HEK293 (cell line): ENCODE measurements at regions not wholly inside any gene's neighbourhood (a gene's known extent, or its start where the extent isn't known, plus 50 kb on each side); places are given as distances from the start of the nearest gene placed in this dataset.

Experiments used
- CTCF ChIA-PET: fragments of 350-600 bp; formaldehyde crosslinking; extraction: SDS; loops from one replicate; lab custom pipeline; 2021; ENCODE audit warnings: antibody characterized with exemption; lab: Yijun Ruan, JAX
- POLR2A ChIA-PET: fragments of 300-600 bp; formaldehyde crosslinking; extraction: SDS; loops from one replicate; lab custom pipeline; 2020; ENCODE audit warnings: antibody characterized with exemption, inconsistent platforms; lab: Yijun Ruan, JAX
- H3K27ac ChIP-seq: fragments of 200-500 bp; sonication (Bioruptor generic); 2 replicates; pipeline ENCODE4 v1.5.1; 2014; ENCODE audit warnings: low read depth, low read length, control low read depth, inconsistent platforms; ENCODE audit errors: extremely low read depth
- H3K36me3 ChIP-seq, 2 experiments: fragments of 200-500 bp in 1 of 2; sonication (Bioruptor generic) in 1 of 2; 1 replicate in 1 of 2; 2 replicates in 1 of 2; pipeline ENCODE4 v1.5.1; 2014 to 2017; ENCODE audit warnings: inconsistent platforms in 2 of 2, low read length in 2 of 2; ENCODE audit not compliant: control insufficient read depth in 2 of 2, insufficient read depth in 1 of 2
- H3K4me1 ChIP-seq: fragments of 200-500 bp; sonication (Bioruptor generic); 2 replicates; pipeline ENCODE4 v1.5.1; 2014; ENCODE audit warnings: mild to moderate bottlenecking, low read length, inconsistent platforms; ENCODE audit not compliant: control insufficient read depth, insufficient read depth
- H3K4me3 ChIP-seq: 2 replicates; pipeline ENCODE4 v1.5.1; 2011; ENCODE audit warnings: low read depth, mild to moderate bottlenecking, control low read depth, low read length, moderate library complexity
- H3K9me3 ChIP-seq: fragments of 200-500 bp; sonication (Bioruptor generic); 2 replicates; pipeline ENCODE4 v1.5.1; 2014; ENCODE audit warnings: low read depth, low read length, inconsistent platforms; ENCODE audit not compliant: control insufficient read depth, insufficient read depth
- GFI1B ChIP-seq: fragments of 450-650 bp; formaldehyde crosslinking; IDR thresholded peaks from 2 replicates; pipeline ENCODE4 v1.5.1; 2016; ENCODE audit warnings: missing biosample characterization, missing genetic modification characterization
- KLF10 ChIP-seq: fragments of 450-650 bp; IDR thresholded peaks from 2 replicates; pipeline ENCODE4 v1.5.1; 2018; ENCODE audit warnings: missing biosample characterization, mild to moderate bottlenecking, missing genetic modification characterization
- OVOL3 ChIP-seq: fragments of 450-650 bp; formaldehyde crosslinking; IDR thresholded peaks from 2 replicates; pipeline ENCODE4 v1.5.1; 2016; ENCODE audit warnings: missing biosample characterization, missing genetic modification characterization
- ZEB2 ChIP-seq: fragments of 450-650 bp; formaldehyde crosslinking; IDR thresholded peaks from 2 replicates; pipeline ENCODE4 v1.5.1; 2016; ENCODE audit warnings: missing biosample characterization, missing genetic modification characterization
- ZFP3 ChIP-seq: fragments of 450-650 bp; formaldehyde crosslinking; IDR thresholded peaks from 2 replicates; pipeline ENCODE4 v1.5.1; 2016; ENCODE audit warnings: low read depth, missing biosample characterization, missing genetic modification characterization
- ZNF366 ChIP-seq: fragments of 450-650 bp; formaldehyde crosslinking; conservative IDR thresholded peaks from 2 replicates; pipeline ENCODE4 v1.5.1; 2016; ENCODE audit warnings: missing biosample characterization, missing genetic modification characterization
- ZNF555 ChIP-seq: fragments of 450-650 bp; formaldehyde crosslinking; conservative IDR thresholded peaks from 2 replicates; pipeline ENCODE4 v1.5.1; 2017; ENCODE audit warnings: missing biosample characterization, mild to moderate bottlenecking, missing genetic modification characterization, inconsistent platforms
- ZNF561 ChIP-seq: fragments of 450-650 bp; IDR thresholded peaks from 2 replicates; pipeline ENCODE4 v1.5.1; 2018; ENCODE audit warnings: missing biosample characterization, missing genetic modification characterization, borderline replicate concordance
- ZNF571 ChIP-seq: fragments of 450-650 bp; formaldehyde crosslinking; IDR thresholded peaks from 2 replicates; pipeline ENCODE4 v1.5.0; 2017; ENCODE audit warnings: missing biosample characterization, missing genetic modification characterization
- ZNF658 ChIP-seq: fragments of 450-650 bp; formaldehyde crosslinking; IDR thresholded peaks from 2 replicates; pipeline ENCODE4; 2016; ENCODE audit warnings: missing biosample characterization, missing genetic modification characterization
- ZNF791 ChIP-seq: fragments of 450-650 bp; formaldehyde crosslinking; IDR thresholded peaks from 2 replicates; pipeline ENCODE4 v1.5.1; 2016; ENCODE audit warnings: missing biosample characterization, missing genetic modification characterization
- ZNF792 ChIP-seq: fragments of 450-650 bp; formaldehyde crosslinking; IDR thresholded peaks from 2 replicates; pipeline ENCODE4 v1.5.1; 2016; ENCODE audit warnings: missing biosample characterization, missing genetic modification characterization
- ZNF830 ChIP-seq: fragments of 450-650 bp; IDR thresholded peaks from 2 replicates; pipeline ENCODE4 v1.5.0; 2018; ENCODE audit warnings: missing biosample characterization, missing genetic modification characterization, low read depth, mild to moderate bottlenecking, moderate library complexity
- ZNF837 ChIP-seq: fragments of 450-650 bp; formaldehyde crosslinking; IDR thresholded peaks from 2 replicates; pipeline ENCODE4 v1.5.1; 2016; ENCODE audit warnings: missing biosample characterization, missing genetic modification characterization
- TF ChIP-seq, protein P1 (sequence below): fragments of 450-650 bp; formaldehyde crosslinking; IDR thresholded peaks from 2 replicates; pipeline ENCODE4 v1.5.1; 2016; ENCODE audit warnings: missing biosample characterization, missing genetic modification characterization
- TF ChIP-seq, protein P2 (sequence below): fragments of 450-650 bp; formaldehyde crosslinking; IDR thresholded peaks from 2 replicates; pipeline ENCODE4 v1.5.1; 2017; ENCODE audit warnings: missing biosample characterization, missing genetic modification characterization
- TF ChIP-seq, protein P3 (sequence below): fragments of 450-650 bp; formaldehyde crosslinking; IDR thresholded peaks from 2 replicates; pipeline ENCODE4 v1.5.1; 2016; ENCODE audit warnings: missing biosample characterization, missing genetic modification characterization
- TF ChIP-seq, protein P4 (sequence below): fragments of 450-650 bp; formaldehyde crosslinking; IDR thresholded peaks from 2 replicates; pipeline ENCODE4 v1.5.1; 2016; ENCODE audit warnings: missing biosample characterization, missing genetic modification characterization
- TF ChIP-seq, protein P5 (sequence below): fragments of 450-650 bp; formaldehyde crosslinking; IDR thresholded peaks from 2 replicates; pipeline ENCODE4 v1.5.1; 2016; ENCODE audit warnings: missing biosample characterization, missing genetic modification characterization
- TF ChIP-seq, protein P6 (sequence below): fragments of 450-650 bp; formaldehyde crosslinking; IDR thresholded peaks from 2 replicates; pipeline ENCODE4 v1.5.1; 2016; ENCODE audit warnings: missing biosample characterization, missing genetic modification characterization
- TF ChIP-seq, protein P7 (sequence below): fragments of 450-650 bp; formaldehyde crosslinking; IDR thresholded peaks from 2 replicates; pipeline ENCODE4 v1.5.1; 2017; ENCODE audit warnings: missing biosample characterization, missing genetic modification characterization

DNA sequence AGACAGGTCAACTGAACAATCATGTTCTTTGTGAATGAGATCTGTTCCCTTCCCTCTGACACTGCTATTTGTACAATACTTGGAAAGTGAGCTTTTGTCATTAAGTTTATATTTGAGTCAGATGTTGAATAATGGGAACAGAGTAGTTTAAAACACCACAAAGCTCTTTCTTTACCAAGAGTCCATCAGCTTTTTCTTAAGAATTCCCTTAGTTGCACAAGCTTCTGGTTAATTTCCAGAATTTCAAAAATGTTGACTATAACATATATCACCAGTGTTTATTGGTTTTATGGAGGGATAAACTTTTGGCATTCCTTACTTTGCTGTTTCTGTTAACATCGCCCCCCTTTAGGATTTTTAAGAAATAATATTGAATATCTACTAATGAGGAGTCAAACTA, 403.7 kb downstream of the CCDC85A start:
- H3K36me3 ChIP-seq, result no peaks in the 10 kb centered on the region
- CTCF ChIA-PET, result no interaction called here
- TF ChIP-seq GFI1B (tag by site-specific recombination) (no peak), ZNF830 (tag by site-specific recombination) (no peak), ZNF366 (no peak), KLF10 (tag by site-specific recombination) (no peak), ZFP3 (tag by site-specific recombination) (no peak), ZNF792 (tag by site-specific recombination) (no peak), ZNF837 (no peak), ZNF561 (no peak)
- TF ChIP-seq, protein P1, sequence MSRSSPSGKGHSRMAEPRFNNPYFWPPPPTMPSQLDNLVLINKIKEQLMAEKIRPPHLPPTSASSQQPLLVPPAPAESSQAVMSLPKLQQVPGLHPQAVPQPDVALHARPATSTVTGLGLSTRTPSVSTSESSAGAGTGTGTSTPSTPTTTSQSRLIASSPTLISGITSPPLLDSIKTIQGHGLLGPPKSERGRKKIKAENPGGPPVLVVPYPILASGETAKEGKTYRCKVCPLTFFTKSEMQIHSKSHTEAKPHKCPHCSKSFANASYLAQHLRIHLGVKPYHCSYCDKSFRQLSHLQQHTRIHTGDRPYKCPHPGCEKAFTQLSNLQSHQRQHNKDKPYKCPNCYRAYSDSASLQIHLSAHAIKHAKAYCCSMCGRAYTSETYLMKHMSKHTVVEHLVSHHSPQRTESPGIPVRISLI, result no peak
- TF ChIP-seq, protein P2, sequence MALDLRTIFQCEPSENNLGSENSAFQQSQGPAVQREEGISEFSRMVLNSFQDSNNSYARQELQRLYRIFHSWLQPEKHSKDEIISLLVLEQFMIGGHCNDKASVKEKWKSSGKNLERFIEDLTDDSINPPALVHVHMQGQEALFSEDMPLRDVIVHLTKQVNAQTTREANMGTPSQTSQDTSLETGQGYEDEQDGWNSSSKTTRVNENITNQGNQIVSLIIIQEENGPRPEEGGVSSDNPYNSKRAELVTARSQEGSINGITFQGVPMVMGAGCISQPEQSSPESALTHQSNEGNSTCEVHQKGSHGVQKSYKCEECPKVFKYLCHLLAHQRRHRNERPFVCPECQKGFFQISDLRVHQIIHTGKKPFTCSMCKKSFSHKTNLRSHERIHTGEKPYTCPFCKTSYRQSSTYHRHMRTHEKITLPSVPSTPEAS (tag by site-specific recombination), result no peak
- TF ChIP-seq, all 188 proteins: peak for 0

DNA sequence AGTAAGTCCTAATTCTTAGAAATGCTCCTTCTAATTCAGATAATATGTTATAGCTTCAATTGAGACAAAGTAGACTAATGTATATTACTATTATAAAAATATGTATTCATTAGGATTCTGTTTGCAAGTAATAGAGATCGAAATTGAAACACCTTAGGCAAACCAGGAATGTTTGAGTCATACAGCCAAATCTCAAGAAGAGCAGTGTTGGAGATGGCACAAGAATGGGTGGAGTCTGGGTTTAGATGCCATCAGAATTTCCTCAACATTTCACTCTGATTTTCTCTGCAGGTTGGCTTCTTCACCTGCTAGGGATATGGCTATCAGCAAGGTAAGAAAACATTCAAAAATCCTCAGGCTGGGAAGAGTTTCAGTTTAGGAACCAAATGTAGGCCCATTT, 405.4 kb downstream of the CCDC85A start:
- TF ChIP-seq ZNF571 (tag by site-specific recombination) (no peak), ZNF791 (no peak), ZNF658 (tag by site-specific recombination) (no peak), OVOL3 (tag by site-specific recombination) (no peak), ZNF555 (tag by site-specific recombination) (no peak), ZEB2 (tag by site-specific recombination) (no peak)
- TF ChIP-seq, protein P3, sequence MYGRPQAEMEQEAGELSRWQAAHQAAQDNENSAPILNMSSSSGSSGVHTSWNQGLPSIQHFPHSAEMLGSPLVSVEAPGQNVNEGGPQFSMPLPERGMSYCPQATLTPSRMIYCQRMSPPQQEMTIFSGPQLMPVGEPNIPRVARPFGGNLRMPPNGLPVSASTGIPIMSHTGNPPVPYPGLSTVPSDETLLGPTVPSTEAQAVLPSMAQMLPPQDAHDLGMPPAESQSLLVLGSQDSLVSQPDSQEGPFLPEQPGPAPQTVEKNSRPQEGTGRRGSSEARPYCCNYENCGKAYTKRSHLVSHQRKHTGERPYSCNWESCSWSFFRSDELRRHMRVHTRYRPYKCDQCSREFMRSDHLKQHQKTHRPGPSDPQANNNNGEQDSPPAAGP, result no peak
- TF ChIP-seq, protein P4, sequence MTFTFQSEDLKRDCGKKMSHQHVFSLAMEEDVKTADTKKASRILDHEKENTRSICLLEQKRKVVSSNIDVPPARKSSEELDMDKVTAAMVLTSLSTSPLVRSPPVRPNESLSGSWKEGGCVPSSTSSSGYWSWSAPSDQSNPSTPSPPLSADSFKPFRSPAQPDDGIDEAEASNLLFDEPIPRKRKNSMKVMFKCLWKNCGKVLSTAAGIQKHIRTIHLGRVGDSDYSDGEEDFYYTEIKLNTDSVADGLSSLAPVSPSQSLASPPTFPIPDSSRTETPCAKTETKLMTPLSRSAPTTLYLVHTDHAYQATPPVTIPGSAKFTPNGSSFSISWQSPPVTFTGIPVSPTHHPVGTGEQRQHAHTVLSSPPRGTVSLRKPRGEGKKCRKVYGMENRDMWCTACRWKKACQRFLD (tag by site-specific recombination), result no peak
- TF ChIP-seq, protein P5, sequence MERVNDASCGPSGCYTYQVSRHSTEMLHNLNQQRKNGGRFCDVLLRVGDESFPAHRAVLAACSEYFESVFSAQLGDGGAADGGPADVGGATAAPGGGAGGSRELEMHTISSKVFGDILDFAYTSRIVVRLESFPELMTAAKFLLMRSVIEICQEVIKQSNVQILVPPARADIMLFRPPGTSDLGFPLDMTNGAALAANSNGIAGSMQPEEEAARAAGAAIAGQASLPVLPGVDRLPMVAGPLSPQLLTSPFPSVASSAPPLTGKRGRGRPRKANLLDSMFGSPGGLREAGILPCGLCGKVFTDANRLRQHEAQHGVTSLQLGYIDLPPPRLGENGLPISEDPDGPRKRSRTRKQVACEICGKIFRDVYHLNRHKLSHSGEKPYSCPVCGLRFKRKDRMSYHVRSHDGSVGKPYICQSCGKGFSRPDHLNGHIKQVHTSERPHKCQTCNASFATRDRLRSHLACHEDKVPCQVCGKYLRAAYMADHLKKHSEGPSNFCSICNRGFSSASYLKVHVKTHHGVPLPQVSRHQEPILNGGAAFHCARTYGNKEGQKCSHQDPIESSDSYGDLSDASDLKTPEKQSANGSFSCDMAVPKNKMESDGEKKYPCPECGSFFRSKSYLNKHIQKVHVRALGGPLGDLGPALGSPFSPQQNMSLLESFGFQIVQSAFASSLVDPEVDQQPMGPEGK, result no peak
- TF ChIP-seq, protein P6, sequence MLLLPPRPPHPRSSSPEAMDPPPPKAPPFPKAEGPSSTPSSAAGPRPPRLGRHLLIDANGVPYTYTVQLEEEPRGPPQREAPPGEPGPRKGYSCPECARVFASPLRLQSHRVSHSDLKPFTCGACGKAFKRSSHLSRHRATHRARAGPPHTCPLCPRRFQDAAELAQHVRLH (tag by site-specific recombination), result no peak
- TF ChIP-seq, protein P7, sequence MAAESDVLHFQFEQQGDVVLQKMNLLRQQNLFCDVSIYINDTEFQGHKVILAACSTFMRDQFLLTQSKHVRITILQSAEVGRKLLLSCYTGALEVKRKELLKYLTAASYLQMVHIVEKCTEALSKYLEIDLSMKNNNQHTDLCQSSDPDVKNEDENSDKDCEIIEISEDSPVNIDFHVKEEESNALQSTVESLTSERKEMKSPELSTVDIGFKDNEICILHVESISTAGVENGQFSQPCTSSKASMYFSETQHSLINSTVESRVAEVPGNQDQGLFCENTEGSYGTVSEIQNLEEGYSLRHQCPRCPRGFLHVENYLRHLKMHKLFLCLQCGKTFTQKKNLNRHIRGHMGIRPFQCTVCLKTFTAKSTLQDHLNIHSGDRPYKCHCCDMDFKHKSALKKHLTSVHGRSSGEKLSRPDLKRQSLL (tag by site-specific recombination), result no peak
- TF ChIP-seq, all 188 proteins: peak for 0
- CTCF ChIA-PET, result no interaction called here
- H3K4me1 ChIP-seq, result no peaks in the 10 kb centered on the region
- H3K27ac ChIP-seq, result no peak overlapping the region
- H3K36me3 ChIP-seq, result no peaks in the 10 kb centered on the region
- no peak overlapping the region for H3K4me3 ChIP-seq
- POLR2A ChIA-PET, result no interaction called here
- H3K9me3 ChIP-seq, result no peaks in the 10 kb centered on the region

More for the DNA sequence above, 403.7 kb downstream of the CCDC85A start:
- Histone ChIP-seq H3K4me1 (no peaks in the 10 kb centered on the region), H3K4me3 (no peak overlapping the region), H3K27ac (no peak overlapping the region), H3K9me3 (no peaks in the 10 kb centered on the region)
- POLR2A ChIA-PET, result no interaction called here
